MCF 10A (cell line): ENCODE measurements at regions not wholly inside any gene's neighbourhood (a gene's known extent, or its start where the extent isn't known, plus 50 kb on each side); places are given as distances from the start of the nearest gene placed in this dataset.
"Not testable (repeated sequence)": the region's sequence is repeated elsewhere in the genome, so short reads cannot be mapped to it uniquely, and the experiment has no call there.

ENCODE experiments used
- BruUV-seq: library from RNA; stranded (reverse); fragments of 400-500 nt; replicated peaks from 2 replicates; lab custom pipeline; 2021; lab: Mats Ljungman, UMichigan
- CTCF ChIA-PET: fragments of 300-600 bp; sonication (Branson Sonifier 250); formaldehyde crosslinking; extraction: SDS; loops from one replicate; lab custom pipeline; 2021; ENCODE audit warnings: antibody characterized with exemption, inconsistent platforms; lab: Yijun Ruan, JAX
- POLR2A ChIA-PET: fragments of 300-600, 350-650 bp; sonication (Branson Sonifier 250); formaldehyde crosslinking; extraction: SDS; loops from one replicate; lab custom pipeline; 2020; ENCODE audit warnings: antibody characterized with exemption, inconsistent platforms; lab: Yijun Ruan, JAX
- DNase-seq: peaks from one replicate; pipeline ENCODE4 v3.0.0-alpha.2; 2018; ENCODE audit not compliant: unreplicated experiment
- H3K27ac Mint-ChIP-seq: one replicate; pipeline ENCODE4 v1.8.0; 2022; ENCODE audit warnings: mild to moderate bottlenecking, low read depth, mixed read lengths; ENCODE audit not compliant: unreplicated experiment
- H3K27me3 Mint-ChIP-seq: one replicate; pipeline ENCODE4 v1.8.0; 2022; ENCODE audit warnings: mixed read lengths; ENCODE audit not compliant: insufficient read depth, unreplicated experiment
- H3K36me3 Mint-ChIP-seq: one replicate; pipeline ENCODE4 v1.8.0; 2022; ENCODE audit warnings: mild to moderate bottlenecking, moderate library complexity, mixed read lengths; ENCODE audit not compliant: insufficient read depth, unreplicated experiment
- H3K4me1 Mint-ChIP-seq: one replicate; pipeline ENCODE4 v1.8.0; 2022; ENCODE audit warnings: mixed read lengths; ENCODE audit not compliant: insufficient read depth, unreplicated experiment
- H3K4me3 Mint-ChIP-seq: one replicate; pipeline ENCODE4 v1.8.0; 2022; ENCODE audit warnings: mild to moderate bottlenecking, moderate library complexity, mixed read lengths; ENCODE audit not compliant: unreplicated experiment
- H3K9me3 Mint-ChIP-seq: one replicate; pipeline ENCODE4 v1.8.0; 2022; ENCODE audit warnings: mixed read lengths; ENCODE audit not compliant: unreplicated experiment
- intact Hi-C: fragments of 100-400 bp; cut with micrococcal nuclease; formaldehyde crosslinking; loops from 2 replicates; pipeline ENCODE4 v1.14.1; 2022
- TF ChIP-seq, protein P1 (sequence below): fragments of 200-600 bp; IDR thresholded peaks from one replicate; pipeline ENCODE4 v1.8.0; 2022; ENCODE audit warnings: antibody characterized with exemption, mild to moderate bottlenecking; ENCODE audit not compliant: unreplicated experiment

DNA sequence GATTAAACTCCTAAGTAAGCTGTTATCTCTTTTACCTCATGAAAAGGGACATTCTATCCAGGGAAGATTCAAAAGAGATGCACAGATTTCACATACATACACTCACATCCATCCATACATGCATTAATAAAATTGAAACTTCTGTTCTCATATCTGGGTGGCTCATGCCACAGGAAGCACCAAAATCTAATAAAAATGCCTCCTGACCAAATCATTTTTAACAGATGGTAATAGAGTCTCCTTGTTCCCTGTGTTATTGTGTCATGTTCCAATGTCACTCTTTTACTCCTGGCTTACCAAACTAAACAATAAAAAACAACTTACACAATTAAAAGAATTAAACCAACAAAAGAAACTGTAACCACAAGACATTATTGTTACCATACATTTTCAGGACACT lies 742.1 kb upstream of the MANEA start:
- ChIA-PET POLR2A (no interaction called here), CTCF (no interaction called here)
- no peak overlapping the region for H3K27ac Mint-ChIP-seq
- no peak overlapping the region for H3K4me3 Mint-ChIP-seq
- H3K4me1 Mint-ChIP-seq = no peaks in the 10 kb centered on the region
- intact Hi-C loops = no loop called here
- H3K9me3 Mint-ChIP-seq = no peaks in the 10 kb centered on the region
- H3K36me3 Mint-ChIP-seq = no peaks in the 10 kb centered on the region
- H3K27me3 Mint-ChIP-seq = peaks cover 43% of the 10 kb centered on the region
- TF ChIP-seq, protein P1, sequence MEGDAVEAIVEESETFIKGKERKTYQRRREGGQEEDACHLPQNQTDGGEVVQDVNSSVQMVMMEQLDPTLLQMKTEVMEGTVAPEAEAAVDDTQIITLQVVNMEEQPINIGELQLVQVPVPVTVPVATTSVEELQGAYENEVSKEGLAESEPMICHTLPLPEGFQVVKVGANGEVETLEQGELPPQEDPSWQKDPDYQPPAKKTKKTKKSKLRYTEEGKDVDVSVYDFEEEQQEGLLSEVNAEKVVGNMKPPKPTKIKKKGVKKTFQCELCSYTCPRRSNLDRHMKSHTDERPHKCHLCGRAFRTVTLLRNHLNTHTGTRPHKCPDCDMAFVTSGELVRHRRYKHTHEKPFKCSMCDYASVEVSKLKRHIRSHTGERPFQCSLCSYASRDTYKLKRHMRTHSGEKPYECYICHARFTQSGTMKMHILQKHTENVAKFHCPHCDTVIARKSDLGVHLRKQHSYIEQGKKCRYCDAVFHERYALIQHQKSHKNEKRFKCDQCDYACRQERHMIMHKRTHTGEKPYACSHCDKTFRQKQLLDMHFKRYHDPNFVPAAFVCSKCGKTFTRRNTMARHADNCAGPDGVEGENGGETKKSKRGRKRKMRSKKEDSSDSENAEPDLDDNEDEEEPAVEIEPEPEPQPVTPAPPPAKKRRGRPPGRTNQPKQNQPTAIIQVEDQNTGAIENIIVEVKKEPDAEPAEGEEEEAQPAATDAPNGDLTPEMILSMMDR = no peak
- BruUV-seq = no TSS peak
- DNase-seq = no peak

DNA sequence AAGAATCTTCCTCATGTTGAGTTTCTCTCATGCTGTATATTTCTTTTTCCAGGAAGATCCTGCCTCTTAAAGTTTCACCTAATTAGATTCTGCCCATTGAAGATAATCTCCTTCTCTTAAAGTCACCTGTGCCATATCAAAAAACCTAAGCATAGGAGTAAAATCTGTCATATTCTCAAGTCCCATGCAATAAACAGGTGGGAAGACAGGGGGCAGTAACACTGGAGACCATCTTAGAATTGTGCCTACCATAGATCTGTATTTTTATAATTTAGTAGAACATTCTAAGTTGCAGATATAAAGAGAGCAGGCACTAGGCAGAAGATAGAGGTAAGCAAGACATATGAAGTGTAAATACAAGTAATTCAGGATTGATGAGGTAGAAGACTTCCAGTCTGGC lies 763.5 kb upstream of the MANEA start:
- no TSS peak for BruUV-seq
- Mint-ChIP-seq H3K4me3 (no peak overlapping the region), H3K9me3 (no peaks in the 10 kb centered on the region), H3K36me3 (no peaks in the 10 kb centered on the region), H3K27me3 (peaks cover 51% of the 10 kb centered on the region), H3K4me1 (no peaks in the 10 kb centered on the region), H3K27ac (no peak overlapping the region)
- DNase-seq = no peak
- CTCF ChIA-PET = interaction anchor here (0.6 to 0.7 kb wide), 2 partner anchors 44 to 1877 kb away, joined by 3 to 4 read pairs; no protein-coding TSS in a partner anchor
- POLR2A ChIA-PET = no interaction called here
- TF ChIP-seq, protein P1 = peak; percentile 25
- intact Hi-C loops = no loop called here

DNA sequence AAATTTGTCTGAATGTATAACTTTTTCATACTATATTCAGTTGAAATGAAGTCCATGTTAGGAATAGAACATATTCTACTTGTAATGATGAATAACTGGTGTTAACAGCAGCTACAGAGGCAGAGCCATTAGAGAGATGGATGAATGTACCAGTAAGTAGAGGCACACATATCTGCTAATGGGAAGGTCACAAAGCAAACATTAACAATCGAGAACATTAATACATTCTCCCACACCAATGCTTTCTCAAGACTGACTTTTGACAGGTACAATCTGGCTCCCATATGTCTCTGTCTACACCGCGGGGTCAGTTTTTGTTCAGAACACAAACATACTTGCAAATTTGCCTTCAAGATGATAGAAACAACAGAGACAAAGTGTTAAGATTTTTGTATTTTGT lies 776.0 kb upstream of the MANEA start:
- Mint-ChIP-seq H3K27ac (no peak overlapping the region), H3K4me3 (no peak overlapping the region), H3K9me3 (no peaks in the 10 kb centered on the region), H3K27me3 (peaks cover 53% of the 10 kb centered on the region), H3K36me3 (no peaks in the 10 kb centered on the region), H3K4me1 (no peaks in the 10 kb centered on the region)
- intact Hi-C loops = no loop called here
- ChIA-PET CTCF (no interaction called here), POLR2A (no interaction called here)
- TF ChIP-seq, protein P1 = no peak
- DNase-seq = no peak
- BruUV-seq = no TSS peak

DNA sequence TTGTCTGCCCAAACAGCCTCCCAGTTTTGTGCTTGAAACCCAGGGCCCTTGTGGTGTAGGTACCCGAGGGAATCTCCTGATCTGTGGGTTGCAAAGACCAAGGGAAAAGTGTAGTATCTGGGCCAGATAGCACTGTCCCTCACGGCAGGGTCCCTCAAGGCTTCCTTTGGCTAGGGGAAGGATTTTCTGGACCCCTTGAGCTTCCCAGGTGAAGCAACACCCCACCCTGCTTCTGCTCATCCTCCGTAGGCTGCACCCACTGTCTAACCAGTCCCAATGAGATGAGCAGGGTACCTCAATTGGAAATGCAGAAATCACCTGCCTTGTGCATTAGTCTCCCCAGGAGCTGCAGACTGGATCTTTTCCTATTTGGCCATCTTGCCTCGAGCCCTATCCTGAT lies 791.8 kb upstream of the MANEA start:
- BruUV-seq = no TSS peak
- H3K9me3 Mint-ChIP-seq = peaks cover 16% of the 10 kb centered on the region

GRCh38 chr6:94785081-94785480 lies 792.3 kb upstream of the MANEA start:
- H3K4me3 Mint-ChIP-seq, DNase-seq, intact Hi-C loops, CTCF ChIA-PET, H3K27ac Mint-ChIP-seq, H3K36me3 Mint-ChIP-seq, H3K4me1 Mint-ChIP-seq, BruUV-seq, POLR2A ChIA-PET: not testable (repeated sequence)
- Mint-ChIP-seq H3K9me3 (peaks cover 16% of the 10 kb centered on the region), H3K27me3 (peaks cover 42% of the 10 kb centered on the region)

More for the DNA sequence above, 791.8 kb upstream of the MANEA start:
- TF ChIP-seq, protein P1 = no peak
- no peak for DNase-seq
- ChIA-PET CTCF (interaction anchor here (0.7 kb wide), 1 partner anchor 123 kb away, joined by 3 read pairs; no protein-coding TSS in a partner anchor), POLR2A (no interaction called here)
- H3K27me3 Mint-ChIP-seq = peaks cover 42% of the 10 kb centered on the region
- no peaks in the 10 kb centered on the region for H3K4me1 Mint-ChIP-seq
- intact Hi-C loops = no loop called here
- no peaks in the 10 kb centered on the region for H3K36me3 Mint-ChIP-seq
- no peak overlapping the region for H3K4me3 Mint-ChIP-seq
- H3K27ac Mint-ChIP-seq = no peak overlapping the region
